HCT116 (cell line): ENCODE measurements at regions not wholly inside any gene's neighbourhood (a gene's known extent, or its start where the extent isn't known, plus 50 kb on each side); places are given as distances from the start of the nearest gene placed in this dataset.

Source experiments
- EZH2phosphoT487 ChIP-seq: fragments of 200-600 bp; IDR thresholded peaks from 2 replicates; pipeline ENCODE4 v1.6.1; 2018; ENCODE audit warnings: antibody characterized with exemption, borderline replicate concordance
- FOSL1 ChIP-seq: IDR thresholded peaks from 2 replicates; pipeline ENCODE4 v1.6.1; 2012; ENCODE audit warnings: low read depth
- POLR2A ChIP-seq: IDR thresholded peaks from 2 replicates; pipeline ENCODE4 v1.7.0; 2011; ENCODE audit warnings: borderline replicate concordance; ENCODE audit not compliant: insufficient read depth, insufficient read length; ENCODE audit errors: extremely low read depth
- SIN3A ChIP-seq: IDR thresholded peaks from 2 replicates; pipeline ENCODE4 v1.6.1; 2012; ENCODE audit warnings: low read depth
- SRF ChIP-seq: IDR thresholded peaks from 2 replicates; pipeline ENCODE4 v1.6.1; 2012; ENCODE audit warnings: low read depth
- ZFX ChIP-seq: fragments of 450-650 bp; IDR thresholded peaks from 2 replicates; pipeline ENCODE4 v1.6.1; 2017
- TF ChIP-seq, protein P1 (sequence below), 3 experiments: fragments of 200-600 bp in 1 of 3; sonication (generic) in 1 of 3; IDR thresholded peaks in 2 of 3; conservative IDR thresholded peaks in 1 of 3; 2 replicates each; pipeline ENCODE4 v1.5.1; 2012 to 2017; ENCODE audit warnings: low read depth in 2 of 3, low read length in 2 of 3, antibody characterized with exemption in 1 of 3, borderline replicate concordance in 1 of 3, control low read depth in 1 of 3, mild to moderate bottlenecking in 1 of 3, mixed read lengths in 1 of 3, mixed run types in 1 of 3, moderate library complexity in 1 of 3; ENCODE audit not compliant: insufficient read depth in 1 of 3

DNA sequence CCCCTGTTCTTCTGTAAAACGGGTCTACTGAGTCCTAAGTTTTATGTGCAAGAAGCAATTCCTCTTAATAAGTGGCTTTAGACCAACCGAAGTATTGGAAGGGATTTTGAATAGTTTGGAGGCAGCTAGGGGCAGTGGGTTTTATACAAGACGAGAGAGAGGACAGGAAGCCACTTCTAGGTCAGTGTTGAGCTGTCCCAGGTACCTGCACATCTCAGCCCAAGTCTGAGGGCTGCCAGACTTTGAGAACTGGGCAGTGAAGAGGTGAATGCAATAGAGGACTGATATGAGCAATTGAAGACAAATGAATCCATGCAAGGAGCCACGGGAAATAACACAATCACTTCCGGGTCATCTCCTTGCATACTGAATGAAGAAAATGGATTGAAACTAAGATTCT is 273.5 kb downstream of the KLF6 start:
- TF ChIP-seq, protein P1, sequence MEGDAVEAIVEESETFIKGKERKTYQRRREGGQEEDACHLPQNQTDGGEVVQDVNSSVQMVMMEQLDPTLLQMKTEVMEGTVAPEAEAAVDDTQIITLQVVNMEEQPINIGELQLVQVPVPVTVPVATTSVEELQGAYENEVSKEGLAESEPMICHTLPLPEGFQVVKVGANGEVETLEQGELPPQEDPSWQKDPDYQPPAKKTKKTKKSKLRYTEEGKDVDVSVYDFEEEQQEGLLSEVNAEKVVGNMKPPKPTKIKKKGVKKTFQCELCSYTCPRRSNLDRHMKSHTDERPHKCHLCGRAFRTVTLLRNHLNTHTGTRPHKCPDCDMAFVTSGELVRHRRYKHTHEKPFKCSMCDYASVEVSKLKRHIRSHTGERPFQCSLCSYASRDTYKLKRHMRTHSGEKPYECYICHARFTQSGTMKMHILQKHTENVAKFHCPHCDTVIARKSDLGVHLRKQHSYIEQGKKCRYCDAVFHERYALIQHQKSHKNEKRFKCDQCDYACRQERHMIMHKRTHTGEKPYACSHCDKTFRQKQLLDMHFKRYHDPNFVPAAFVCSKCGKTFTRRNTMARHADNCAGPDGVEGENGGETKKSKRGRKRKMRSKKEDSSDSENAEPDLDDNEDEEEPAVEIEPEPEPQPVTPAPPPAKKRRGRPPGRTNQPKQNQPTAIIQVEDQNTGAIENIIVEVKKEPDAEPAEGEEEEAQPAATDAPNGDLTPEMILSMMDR (IDR thresholded peaks at IDR 0.05 in 2 of 3, conservative IDR thresholded peaks at IDR 0.05 in 1 of 3; ENCODE audit: borderline replicate concordance in 1 of 3, insufficient read depth in 1 of 3, low read depth in 2 of 3, low read length in 2 of 3), result no peak
- TF ChIP-seq POLR2A (no peak), SRF (no peak), SIN3A (no peak), ZFX (no peak), FOSL1 (no peak), EZH2phosphoT487 (no peak)
